MM.1S (cell line): ENCODE measurements at regions not wholly inside any gene's neighbourhood (a gene's known extent, or its start where the extent isn't known, plus 50 kb on each side); places are given as distances from the start of the nearest gene placed in this dataset.

Experiments
- CTCF ChIP-seq: fragments of 300-600 bp; sonication (generic); IDR thresholded peaks from 2 replicates; pipeline ENCODE4 v1.5.1; 2016; ENCODE audit warnings: antibody characterized with exemption, low read length, mixed read lengths
- EZH2 ChIP-seq: fragments of 300-600 bp; sonication (generic); optimal IDR thresholded peaks from 2 replicates; pipeline ENCODE3; 2017; ENCODE audit warnings: low read depth, mild to moderate bottlenecking, antibody characterized with exemption, low read length, mixed read lengths
- EZH2phosphoT487 ChIP-seq: fragments of 300-600 bp; sonication (generic); IDR thresholded peaks from 2 replicates; pipeline ENCODE4 v1.6.1; 2018; ENCODE audit warnings: antibody characterized with exemption, low read length

- TF ChIP-seq CTCF (no peak), EZH2 (no peak), EZH2phosphoT487 (no peak)
These were observed 306.1 kb upstream of the KIF2B start for GRCh38 chr17:53516636-53517035.
